SK-N-SH (cell line): ENCODE measurements at regions not wholly inside any gene's neighbourhood (a gene's known extent, or its start where the extent isn't known, plus 50 kb on each side); places are given as distances from the start of the nearest gene placed in this dataset.

Source experiments
- CTCF ChIA-PET: fragments of 300-600, 350-600 bp; formaldehyde crosslinking; extraction: SDS; loops from one replicate; lab custom pipeline; 2021; lab: Yijun Ruan, JAX
- POLR2A ChIA-PET: fragments of 350-600 bp; sonication (Branson Sonifier 250); formaldehyde crosslinking; extraction: SDS; loops from one replicate; lab custom pipeline; 2020; ENCODE audit warnings: antibody characterized with exemption, inconsistent platforms; lab: Yijun Ruan, JAX
- DNase-seq: peaks from one replicate; pipeline ENCODE4 v3.0.0; 2012
- H2AFZ ChIP-seq: fragments of 200-600 bp; sonication (generic); 2 replicates; pipeline ENCODE4 v1.8.1; 2016; ENCODE audit warnings: antibody characterized with exemption, mild to moderate bottlenecking, low read depth
- H3F3A ChIP-seq: fragments of 200-600 bp; sonication (generic); replicated peaks from 2 replicates; pipeline ENCODE3; 2016; ENCODE audit warnings: antibody characterized with exemption, mild to moderate bottlenecking; ENCODE audit not compliant: insufficient read depth
- H3K27ac ChIP-seq, 2 experiments: fragments of 200-500 bp in 1 of 2; fragments of 200-600 bp in 1 of 2; sonication (Bioruptor generic) in 1 of 2; sonication (generic), shearing (Covaris generic) in 1 of 2; 2 replicates each; pipeline versions ENCODE4 v1.5.1 to v1.6.1; 2014 to 2016; ENCODE audit warnings: low read depth in 2 of 2, inconsistent platforms in 1 of 2, low read length in 1 of 2, mild to moderate bottlenecking in 1 of 2, mixed read lengths in 1 of 2
- H3K27me3 ChIP-seq: fragments of 200-600 bp; sonication (generic), shearing (Covaris generic); 2 replicates; pipeline ENCODE4 v1.6.1; 2016; ENCODE audit warnings: mixed run types; ENCODE audit not compliant: insufficient read depth
- H3K36me3 ChIP-seq, 2 experiments: fragments of 200-500 bp in 1 of 2; fragments of 200-600 bp in 1 of 2; sonication (Bioruptor generic) in 1 of 2; sonication (generic) in 1 of 2; replicated peaks in 1 of 2; 2 replicates each; pipeline versions ENCODE3 to v1.5.1; 2014 to 2016; ENCODE audit warnings: low read length in 1 of 2, mild to moderate bottlenecking in 1 of 2; ENCODE audit not compliant: insufficient read depth in 2 of 2, control insufficient read depth in 1 of 2
- H3K4me1 ChIP-seq, 2 experiments: fragments of 200-500 bp in 1 of 2; fragments of 200-600 bp in 1 of 2; sonication (Bioruptor generic) in 1 of 2; sonication (generic), shearing (Covaris generic) in 1 of 2; 2 replicates each; pipeline versions ENCODE4 v1.5.1 to v1.6.1; 2014 to 2016; ENCODE audit warnings: low read depth in 1 of 2, low read length in 1 of 2, mixed run types in 1 of 2; ENCODE audit not compliant: insufficient read depth in 2 of 2, control insufficient read depth in 1 of 2
- H3K4me2 ChIP-seq: fragments of 200-600 bp; sonication (generic), shearing (Covaris generic); 2 replicates; pipeline ENCODE4 v1.6.1; 2017; ENCODE audit warnings: mixed run types
- H3K4me3 ChIP-seq, 2 experiments: fragments of 200-500 bp in 1 of 2; fragments of 200-600 bp in 1 of 2; sonication (Bioruptor generic) in 1 of 2; sonication (generic), shearing (Covaris generic) in 1 of 2; 2 replicates each; pipeline versions ENCODE4 v1.5.1 to v1.8.1; 2014 to 2016; ENCODE audit warnings: low read depth in 2 of 2, inconsistent platforms in 1 of 2, low read length in 1 of 2, mild to moderate bottlenecking in 1 of 2, mixed read lengths in 1 of 2, moderate library complexity in 1 of 2
- H3K79me2 ChIP-seq: fragments of 200-600 bp; sonication (generic); 2 replicates; pipeline ENCODE4 v1.8.1; 2017; ENCODE audit warnings: mild to moderate bottlenecking; ENCODE audit not compliant: insufficient read depth
- H3K9ac ChIP-seq: fragments of 200-600 bp; sonication (generic); 2 replicates; pipeline ENCODE4 v1.6.1; 2017; ENCODE audit warnings: mixed run types
- H3K9me2 ChIP-seq: fragments of 200-600 bp; sonication (generic); 2 replicates; pipeline ENCODE4 v1.6.1; 2017; ENCODE audit warnings: mixed run types
- H3K9me3 ChIP-seq: fragments of 200-600 bp; sonication (generic); 2 replicates; pipeline ENCODE4 v1.6.1; 2017; ENCODE audit warnings: mixed run types, mild to moderate bottlenecking, moderate library complexity
- H4K20me1 ChIP-seq: fragments of 200-600 bp; sonication (generic); 2 replicates; pipeline ENCODE4 v1.6.1; 2017; ENCODE audit warnings: mild to moderate bottlenecking, mixed run types; ENCODE audit not compliant: insufficient read depth
- CHD2 ChIP-seq: fragments of 150-350 bp; IDR thresholded peaks from 2 replicates; pipeline ENCODE4 v1.6.1; 2018; ENCODE audit warnings: low read length; ENCODE audit not compliant: partially characterized antibody
- FOSL2 ChIP-seq: IDR thresholded peaks from 2 replicates; pipeline ENCODE4 v1.4.0; 2012; ENCODE audit warnings: low read depth, mild to moderate bottlenecking, moderate library complexity, borderline replicate concordance
- GABPA ChIP-seq: IDR thresholded peaks from 2 replicates; pipeline ENCODE4 v1.4.0; 2012; ENCODE audit warnings: low read depth, mild to moderate bottlenecking
- IRF3 ChIP-seq: fragments of 150-350 bp; IDR thresholded peaks from 2 replicates; pipeline ENCODE4 v1.6.1; 2016; ENCODE audit warnings: mild to moderate bottlenecking, low read depth, low read length
- JUND ChIP-seq: IDR thresholded peaks from 2 replicates; pipeline ENCODE4 v1.4.0; 2012
- MAX ChIP-seq: IDR thresholded peaks from 2 replicates; pipeline ENCODE4 v1.4.0; 2012; ENCODE audit warnings: low read depth
- MXI1 ChIP-seq: IDR thresholded peaks from 2 replicates; pipeline ENCODE4 v1.6.1; 2012; ENCODE audit warnings: mild to moderate bottlenecking, low read depth, low read length, improper control_type of control experiment
- NFIC ChIP-seq: IDR thresholded peaks from 2 replicates; pipeline ENCODE4 v1.4.0; 2012; ENCODE audit warnings: borderline replicate concordance
- RAD21 ChIP-seq: IDR thresholded peaks from 2 replicates; pipeline ENCODE4 v1.6.1; 2012; ENCODE audit warnings: mild to moderate bottlenecking, low read length
- RFX5 ChIP-seq: IDR thresholded peaks from 2 replicates; pipeline ENCODE4 v1.6.1; 2012; ENCODE audit warnings: mild to moderate bottlenecking, improper control_type of control experiment, low read length
- TAF1 ChIP-seq: IDR thresholded peaks from 2 replicates; pipeline ENCODE4 v1.6.1; 2012; ENCODE audit warnings: low read depth, mild to moderate bottlenecking, low read length, moderate library complexity, borderline replicate concordance
- ZBTB33 ChIP-seq: IDR thresholded peaks from 2 replicates; pipeline ENCODE4 v1.4.0; 2012; ENCODE audit warnings: low read depth, borderline replicate concordance
- WGBS: methylation state at CpG from one replicate; pipeline ENCODE4 v1.1.6; 2017; ENCODE audit warnings: low lambda C conversion rate; 5-methylcytosine and 5-hydroxymethylcytosine counted together

- no peak for DNase-seq
- TF ChIP-seq MAX (no peak), RFX5 (no peak), TAF1 (no peak), FOSL2 (no peak), GABPA (no peak), IRF3 (no peak), NFIC (no peak), RAD21 (no peak)
- TF ChIP-seq, all 33 proteins: peak for 0
- no peaks in the 10 kb centered on the region for H4K20me1 ChIP-seq
- no peaks in the 10 kb centered on the region for H3K9me2 ChIP-seq
- no peaks in the 10 kb centered on the region for H3K9me3 ChIP-seq
- no peak overlapping the region for H3K4me3 ChIP-seq
- WGBS, result 100% methylated on average over 1 of the region's 2 CpGs
- H3K4me2 ChIP-seq, result no peak overlapping the region
- H3K27me3 ChIP-seq, result no peaks in the 10 kb centered on the region; the same call in 1 of the 2 replicates
- peaks cover 0 to 6% of the 10 kb centered on the region in 2 experiments; a peak in 1 of 4 replicates for H3K4me1 ChIP-seq
- no peak overlapping the region for H3K27ac ChIP-seq
- H3K36me3 ChIP-seq, result no peaks in the 10 kb centered on the region
- H3K9ac ChIP-seq, result no peak overlapping the region
- ChIA-PET POLR2A (interaction anchor here (0.6 kb wide), 1 partner anchor 569 kb away, joined by 4 read pairs; no protein-coding TSS in a partner anchor), CTCF (interaction anchor here (0.6 to 1.9 kb wide), 3 partner anchors 17 to 1973 kb away, joined by 3 to 6 read pairs (median 4); no protein-coding TSS in a partner anchor)
- H3F3A ChIP-seq, result no peaks in the 10 kb centered on the region
- no peak overlapping the region for H2AFZ ChIP-seq
- H3K79me2 ChIP-seq, result no peaks in the 10 kb centered on the region
Observed at GRCh38 chr6:33861722-33862121, 57.9 kb upstream of the MLN start.

GRCh38 chr6:33860706-33861474 is 57.1 kb upstream of the MLN start:
- POLR2A ChIA-PET, result interaction anchor here (0.6 kb wide), 1 partner anchor 281 kb away, joined by 3 read pairs; no protein-coding TSS in a partner anchor
- no peak for TF ChIP-seq MXI1
- no peak for TF ChIP-seq TAF1
- TF ChIP-seq ZBTB33, result no peak
- TF ChIP-seq CHD2, result no peak
- TF ChIP-seq JUND, result no peak
- TF ChIP-seq IRF3, result no peak
- TF ChIP-seq, all 33 proteins: peak for 0
- 66% methylated on average over 3 of the region's 7 CpGs for WGBS
- Histone ChIP-seq H3K9me2 (no peaks in the 10 kb centered on the region), H3K27ac (no peak overlapping the region), H2AFZ (no peak overlapping the region), H3F3A (no peaks in the 10 kb centered on the region), H3K9ac (no peak overlapping the region), H3K79me2 (no peaks in the 10 kb centered on the region), H3K4me2 (no peak overlapping the region), H3K27me3 (no peaks in the 10 kb centered on the region; the same call in 1 of the 2 replicates), H4K20me1 (no peaks in the 10 kb centered on the region), H3K4me3 (no peak overlapping the region), H3K36me3 (no peaks in the 10 kb centered on the region), H3K4me1 (peaks cover 0 to 7% of the 10 kb centered on the region in 2 experiments; a peak in 1 of 4 replicates), H3K9me3 (no peaks in the 10 kb centered on the region)
- CTCF ChIA-PET, result interaction anchor here (0.7 to 1.9 kb wide), 3 partner anchors 16 to 303 kb away, joined by 3 to 6 read pairs (median 4); no protein-coding TSS in a partner anchor
- no peak for DNase-seq
